T1000 (cell line): ENCODE measurements at regions not wholly inside any gene's neighbourhood (a gene's known extent, or its start where the extent isn't known, plus 50 kb on each side); places are given as distances from the start of the nearest gene placed in this dataset.
"Not testable (repeated sequence)": the region's sequence is repeated elsewhere in the genome, so short reads cannot be mapped to it uniquely, and the experiment has no call there.

Experiments
- DNase-seq: peaks from one replicate; lab custom pipeline; 2025; ENCODE audit warnings: mixed read lengths; lab: John Stamatoyannopoulos, UW

- not testable (repeated sequence) for DNase-seq
Observed at GRCh38 chr15:44849701-44850403, 106.6 kb upstream of the TERB2 start.

- peak; percentile 26 for DNase-seq
Observed at GRCh38 chr15:44853304-44853950, 103.1 kb upstream of the TERB2 start.

GRCh38 chr15:44854696-44855095, 101.8 kb upstream of the TERB2 start:
- DNase-seq, result not testable (repeated sequence)

GRCh38 chr15:44856284-44856683, 100.2 kb upstream of the TERB2 start:
- not testable (repeated sequence) for DNase-seq

GRCh38 chr15:44857164-44857710, 99.2 kb upstream of the TERB2 start:
- not testable (repeated sequence) for DNase-seq

- DNase-seq, result not testable (repeated sequence)
Observed at GRCh38 chr15:44859088-44859487, 97.4 kb upstream of the TERB2 start.

GRCh38 chr15:44860168-44860567, 96.3 kb upstream of the TERB2 start:
- DNase-seq, result not testable (repeated sequence)

GRCh38 chr15:44861439-44861910, 95.0 kb upstream of the TERB2 start:
- DNase-seq, result no peak

- DNase-seq, result no peak
Observed at GRCh38 chr15:44861917-44862316, 94.6 kb upstream of the TERB2 start.

- DNase-seq, result not testable (repeated sequence)
Observed at GRCh38 chr15:44862866-44863265, 93.6 kb upstream of the TERB2 start.

GRCh38 chr15:44868100-44868499, 88.4 kb upstream of the TERB2 start:
- not testable (repeated sequence) for DNase-seq

GRCh38 chr15:44870125-44870524, 86.4 kb upstream of the TERB2 start:
- DNase-seq, result not testable (repeated sequence)

- DNase-seq, result no peak
Observed at GRCh38 chr15:44873103-44873502, 83.4 kb upstream of the TERB2 start.

GRCh38 chr15:44879066-44879465, 77.4 kb upstream of the TERB2 start:
- no peak for DNase-seq

GRCh38 chr15:44882499-44882968, 74.0 kb upstream of the TERB2 start:
- DNase-seq, result no peak

- no peak for DNase-seq
Observed at GRCh38 chr15:44883199-44883877, 73.1 kb upstream of the TERB2 start.

GRCh38 chr15:44898890-44899651, 57.4 kb upstream of the TERB2 start:
- DNase-seq, result not testable (repeated sequence)

- not testable (repeated sequence) for DNase-seq
Observed at GRCh38 chr15:44899775-44900174, 56.7 kb upstream of the TERB2 start.

GRCh38 chr15:44900796-44901195, 55.7 kb upstream of the TERB2 start:
- not testable (repeated sequence) for DNase-seq

GRCh38 chr15:44903281-44903680, 53.2 kb upstream of the TERB2 start:
- peak; percentile 4 for DNase-seq

- not testable (repeated sequence) for DNase-seq
Observed at GRCh38 chr15:44904651-44905340, 51.7 kb upstream of the TERB2 start.
